Keratinocyte (primary cell): ENCODE measurements at regions not wholly inside any gene's neighbourhood (a gene's known extent, or its start where the extent isn't known, plus 50 kb on each side); places are given as distances from the start of the nearest gene placed in this dataset.

Experiments
- DNase-seq: peaks from one replicate; pipeline ENCODE4 v3.0.0-alpha.2; 2011; ENCODE audit warnings: low read depth, missing footprints, low spot score
- FAIRE-seq: peaks from 2 replicates; lab custom pipeline; 2011; peaks lifted over from hg19 to GRCh38; lab: Jason Lieb, UNC
- H2AFZ ChIP-seq: 2 replicates; pipeline ENCODE4 v1.6.0; 2012; ENCODE audit warnings: low read length, control low read depth, inconsistent platforms; ENCODE audit not compliant: control insufficient read depth
- H3K27ac ChIP-seq: 2 replicates; pipeline ENCODE4 v1.5.1; 2011; ENCODE audit warnings: low read length; ENCODE audit not compliant: control insufficient read depth, insufficient read depth
- H3K27me3 ChIP-seq: 3 replicates; pipeline ENCODE4 v1.6.0; 2011; ENCODE audit warnings: low read length; ENCODE audit not compliant: control insufficient read depth, insufficient read depth; ENCODE audit errors: extremely low read depth
- H3K36me3 ChIP-seq, 2 experiments: 2 replicates in 1 of 2; 3 replicates in 1 of 2; pipeline ENCODE4 v1.5.1; 2011; ENCODE audit warnings: low read length in 2 of 2, mild to moderate bottlenecking in 1 of 2; ENCODE audit not compliant: control insufficient read depth in 2 of 2, insufficient read depth in 2 of 2; ENCODE audit errors: extremely low read depth in 1 of 2
- H3K4me1 ChIP-seq: 3 replicates; pipeline ENCODE4 v1.5.1; 2011; ENCODE audit warnings: low read length; ENCODE audit not compliant: control insufficient read depth, insufficient read depth; ENCODE audit errors: extremely low read depth
- H3K4me2 ChIP-seq: 3 replicates; pipeline ENCODE4 v1.6.0; 2011; ENCODE audit warnings: low read depth, low read length; ENCODE audit not compliant: control insufficient read depth, insufficient read depth; ENCODE audit errors: extremely low read depth
- H3K4me3 ChIP-seq, 3 experiments: fragments of 200-600 bp in 1 of 3; sonication (generic) in 1 of 3; 2 replicates in 2 of 3; 3 replicates in 1 of 3; pipeline ENCODE4 v1.5.1; 2011 to 2016; ENCODE audit warnings: low read length in 3 of 3, mild to moderate bottlenecking in 3 of 3, control low read depth in 2 of 3, inconsistent platforms in 1 of 3, low read depth in 1 of 3, mixed read lengths in 1 of 3, mixed run types in 1 of 3, moderate library complexity in 1 of 3; ENCODE audit not compliant: control insufficient read depth in 2 of 3, insufficient read depth in 2 of 3; ENCODE audit errors: extremely low read depth in 1 of 3
- H3K79me2 ChIP-seq: 2 replicates; pipeline ENCODE4 v1.6.0; 2012; ENCODE audit warnings: low read length; ENCODE audit not compliant: control insufficient read depth, insufficient read depth
- H3K9ac ChIP-seq: 3 replicates; pipeline ENCODE4 v1.6.0; 2011; ENCODE audit warnings: low read length; ENCODE audit not compliant: control insufficient read depth, insufficient read depth; ENCODE audit errors: extremely low read depth
- H3K9me1 ChIP-seq: 3 replicates; pipeline ENCODE4 v1.6.0; 2011; ENCODE audit warnings: low read length; ENCODE audit not compliant: control insufficient read depth, insufficient read depth; ENCODE audit errors: extremely low read depth
- H3K9me3 ChIP-seq: 2 replicates; pipeline ENCODE4 v1.5.1; 2012; ENCODE audit warnings: low read depth, low read length; ENCODE audit not compliant: control insufficient read depth
- H4K20me1 ChIP-seq: 3 replicates; pipeline ENCODE4 v1.6.0; 2011; ENCODE audit warnings: low read length; ENCODE audit not compliant: control insufficient read depth, insufficient read depth; ENCODE audit errors: extremely low read depth
- CTCF ChIP-seq, 3 experiments: IDR thresholded peaks in 1 of 3; conservative IDR thresholded peaks in 1 of 3; optimal IDR thresholded peaks in 1 of 3; 2 replicates in 2 of 3; 3 replicates in 1 of 3; pipeline versions ENCODE3 to v1.5.1; 2011; ENCODE audit warnings: low read length in 3 of 3, mild to moderate bottlenecking in 3 of 3, moderate library complexity in 2 of 3, control low read depth in 1 of 3, inconsistent platforms in 1 of 3; ENCODE audit not compliant: insufficient read depth in 2 of 3; ENCODE audit errors: extremely low read depth in 1 of 3
- EZH2 ChIP-seq: IDR thresholded peaks from one replicate; pipeline ENCODE4 v1.6.1; 2012; ENCODE audit warnings: inconsistent platforms, mild to moderate bottlenecking, low read length, moderate library complexity
- dilution Hi-C: fragments of 300-500 bp; cut with MboI; formaldehyde crosslinking; loops from one replicate; pipeline ENCODE4 v1.7.0; 2020; ENCODE audit warnings: low sequenced_read_pairs; ENCODE audit not compliant: extremely low pct_ligation_motif_present

GRCh38 chr6:137353842-137354397 is 134.7 kb upstream of the IFNGR1 start:
- H3K9me3 ChIP-seq: no peaks in the 10 kb centered on the region
- H3K9me1 ChIP-seq: no peaks in the 10 kb centered on the region
- no peaks in the 10 kb centered on the region for H3K36me3 ChIP-seq
- H3K9ac ChIP-seq: no peak overlapping the region
- dilution Hi-C loops: no loop called here
- TF ChIP-seq CTCF (optimal IDR thresholded peaks at IDR 0.05 in 1 of 3, IDR thresholded peaks at IDR 0.05 in 1 of 3, conservative IDR thresholded peaks at IDR 0.05 in 1 of 3; ENCODE audit: extremely low read depth in 1 of 3, insufficient read depth in 2 of 3, low read length in 3 of 3) (no peak), EZH2 (no peak)
- H3K27ac ChIP-seq: no peak overlapping the region
- H3K4me2 ChIP-seq: no peak overlapping the region
- DNase-seq: no peak
- H3K79me2 ChIP-seq: no peaks in the 10 kb centered on the region
- H3K4me3 ChIP-seq: no peak overlapping the region
- FAIRE-seq: no peak
- no peaks in the 10 kb centered on the region for H3K4me1 ChIP-seq
- H2AFZ ChIP-seq: no peak overlapping the region
- H3K27me3 ChIP-seq: no peaks in the 10 kb centered on the region
- no peaks in the 10 kb centered on the region for H4K20me1 ChIP-seq

- Histone ChIP-seq H3K4me3 (no peak overlapping the region), H3K4me1 (no peaks in the 10 kb centered on the region), H4K20me1 (no peaks in the 10 kb centered on the region), H3K9me3 (no peaks in the 10 kb centered on the region), H3K27ac (no peak overlapping the region), H3K9ac (no peak overlapping the region), H3K9me1 (no peaks in the 10 kb centered on the region), H3K27me3 (no peaks in the 10 kb centered on the region), H3K36me3 (no peaks in the 10 kb centered on the region), H2AFZ (no peak overlapping the region), H3K4me2 (no peak overlapping the region), H3K79me2 (no peaks in the 10 kb centered on the region)
- no peak for FAIRE-seq
- DNase-seq: no peak
- TF ChIP-seq EZH2 (no peak), CTCF (optimal IDR thresholded peaks at IDR 0.05 in 1 of 3, IDR thresholded peaks at IDR 0.05 in 1 of 3, conservative IDR thresholded peaks at IDR 0.05 in 1 of 3; ENCODE audit: extremely low read depth in 1 of 3, insufficient read depth in 2 of 3, low read length in 3 of 3) (no peak)
- dilution Hi-C loops: no loop called here
Measured at GRCh38 chr6:137353346-137353745, 134.2 kb upstream of the IFNGR1 start.
